C4-2B (cell line): ENCODE measurements at regions not wholly inside any gene's neighbourhood (a gene's known extent, or its start where the extent isn't known, plus 50 kb on each side); places are given as distances from the start of the nearest gene placed in this dataset.

Source experiments
- CTCF ChIP-seq: fragments of 450-650 bp; conservative IDR thresholded peaks from 2 replicates; pipeline ENCODE4 v1.5.1; 2017; ENCODE audit warnings: mild to moderate bottlenecking
- ZFX ChIP-seq: fragments of 450-650 bp; IDR thresholded peaks from 2 replicates; pipeline ENCODE4 v1.6.1; 2017

DNA sequence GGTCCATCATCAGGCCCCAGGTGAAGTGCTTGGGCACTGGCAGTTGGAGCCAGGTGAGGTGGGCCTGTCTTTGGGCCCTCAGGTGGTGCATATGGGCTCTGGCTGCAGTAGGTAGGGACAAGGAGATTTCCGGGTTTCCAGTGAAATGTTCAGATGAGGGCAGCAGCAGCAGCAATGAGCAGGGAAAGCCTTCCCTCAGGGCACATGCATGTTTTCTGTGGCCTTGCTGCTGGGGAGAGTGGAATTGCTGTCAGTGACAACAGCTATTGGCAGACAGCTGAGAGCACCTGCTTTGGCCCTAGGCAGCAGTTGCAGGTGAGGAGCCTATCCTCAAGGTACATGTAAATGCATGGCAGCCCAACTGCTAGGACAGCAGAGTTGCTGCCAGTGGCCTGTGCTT is 58.9 kb upstream of the QRFPR start:
- TF ChIP-seq CTCF (no peak), ZFX (no peak)
